Mucosa of stomach (tissue), 1 donor: ENCODE measurements at regions not wholly inside any gene's neighbourhood (a gene's known extent, or its start where the extent isn't known, plus 50 kb on each side); places are given as distances from the start of the nearest gene placed in this dataset.

Experiments
- H3K27me3 ChIP-seq: one replicate; pipeline ENCODE4 v1.7.0; 2013; ENCODE audit warnings: mild to moderate bottlenecking, low read length; ENCODE audit not compliant: control insufficient read depth, insufficient read depth
- H3K36me3 ChIP-seq: one replicate; pipeline ENCODE4 v1.7.0; 2013; ENCODE audit warnings: low read length; ENCODE audit not compliant: control insufficient read depth, insufficient read depth
- H3K4me1 ChIP-seq: one replicate; pipeline ENCODE4 v1.7.0; 2013; ENCODE audit warnings: mild to moderate bottlenecking, low read length; ENCODE audit not compliant: control insufficient read depth, insufficient read depth
- H3K4me3 ChIP-seq: one replicate; pipeline ENCODE4 v1.7.0; 2013; ENCODE audit warnings: low read length
- H3K9ac ChIP-seq: one replicate; pipeline ENCODE4 v1.7.0; 2013; ENCODE audit warnings: mild to moderate bottlenecking, low read length, moderate library complexity
- H3K9me3 ChIP-seq: one replicate; pipeline ENCODE4 v1.7.0; 2013; ENCODE audit warnings: mild to moderate bottlenecking, low read length, moderate library complexity; ENCODE audit not compliant: control insufficient read depth
- donor health status: Pancreatic carcinoma.

DNA sequence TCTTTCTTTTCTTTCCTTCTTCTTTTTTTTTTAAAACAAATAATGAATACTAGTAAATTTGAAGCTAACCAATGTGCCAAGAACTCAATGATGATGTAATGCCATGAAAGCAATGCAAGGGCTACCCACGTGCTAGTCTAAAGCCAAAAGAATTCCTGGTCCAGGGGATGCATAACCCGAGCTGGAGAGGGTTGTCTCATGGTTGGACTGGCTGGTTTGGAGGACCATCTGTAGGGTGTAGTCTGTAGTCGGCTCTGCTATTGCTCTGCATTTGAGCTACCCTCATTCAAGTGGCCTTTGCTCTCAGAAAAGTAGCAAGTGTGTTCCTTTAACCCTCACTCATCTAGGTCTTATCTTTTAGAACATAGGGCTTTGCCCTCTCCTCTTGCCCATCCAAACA lies 469.6 kb upstream of the CELF4 start:
- Histone ChIP-seq H3K4me3 (no peak overlapping the region), H3K36me3 (no peaks in the 10 kb centered on the region), H3K4me1 (no peaks in the 10 kb centered on the region), H3K9ac (no peak overlapping the region), H3K9me3 (no peaks in the 10 kb centered on the region), H3K27me3 (no peaks in the 10 kb centered on the region)

GRCh38 chr18:38033282-38033681 lies 467.7 kb upstream of the CELF4 start:
- no peak overlapping the region for H3K9ac ChIP-seq
- H3K4me1 ChIP-seq: no peaks in the 10 kb centered on the region
- H3K36me3 ChIP-seq: no peaks in the 10 kb centered on the region
- H3K27me3 ChIP-seq: no peaks in the 10 kb centered on the region
- H3K9me3 ChIP-seq: no peaks in the 10 kb centered on the region
- H3K4me3 ChIP-seq: no peak overlapping the region

DNA sequence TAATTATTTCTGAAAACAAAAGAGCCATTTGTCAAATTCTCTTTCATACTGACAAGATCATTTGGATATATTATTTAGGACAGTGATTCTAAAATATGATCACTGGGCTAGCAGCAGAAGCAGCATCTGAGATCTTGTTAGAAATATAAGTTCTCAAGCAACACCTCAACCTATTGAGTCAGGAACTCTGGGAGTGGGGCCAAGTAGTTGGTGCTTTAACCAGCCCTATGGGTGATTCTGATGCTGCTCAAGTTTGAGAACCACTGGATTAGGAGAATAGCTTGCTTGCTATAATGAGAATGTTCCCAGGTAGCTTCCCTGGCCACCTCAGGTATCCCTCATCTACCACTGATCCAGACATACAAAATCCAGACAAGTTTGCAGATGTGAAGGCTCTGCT lies 466.9 kb upstream of the CELF4 start:
- no peaks in the 10 kb centered on the region for H3K27me3 ChIP-seq
- no peaks in the 10 kb centered on the region for H3K36me3 ChIP-seq

DNA sequence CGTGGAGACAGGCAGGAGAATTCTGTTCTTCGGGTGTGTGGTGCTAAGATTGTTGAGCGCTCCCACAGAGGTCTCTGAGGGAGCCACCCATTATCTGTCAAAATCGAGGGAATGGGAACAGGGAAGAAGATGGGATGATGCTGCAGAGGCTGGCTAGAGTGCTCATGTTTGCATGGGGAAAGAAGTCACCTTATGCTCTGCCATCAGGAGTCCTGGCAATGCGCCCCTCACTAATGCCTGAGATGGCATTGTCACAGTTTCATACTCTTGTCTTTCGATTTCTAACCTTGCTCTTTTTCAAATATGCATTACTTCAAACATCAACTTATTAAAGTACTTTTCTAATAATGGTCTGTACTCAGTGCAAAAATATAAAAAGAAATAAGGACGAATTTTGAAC lies 463.3 kb upstream of the CELF4 start:
- Histone ChIP-seq H3K9ac (no peak overlapping the region), H3K36me3 (no peaks in the 10 kb centered on the region), H3K27me3 (no peaks in the 10 kb centered on the region), H3K4me1 (no peaks in the 10 kb centered on the region), H3K9me3 (no peaks in the 10 kb centered on the region), H3K4me3 (no peak overlapping the region)

More for the DNA sequence above, 466.9 kb upstream of the CELF4 start:
- no peaks in the 10 kb centered on the region for H3K9me3 ChIP-seq
- no peak overlapping the region for H3K9ac ChIP-seq
- H3K4me1 ChIP-seq: no peaks in the 10 kb centered on the region
- no peak overlapping the region for H3K4me3 ChIP-seq

GRCh38 chr18:38025433-38026038 lies 459.9 kb upstream of the CELF4 start:
- no peaks in the 10 kb centered on the region for H3K4me1 ChIP-seq
- no peaks in the 10 kb centered on the region for H3K27me3 ChIP-seq
- H3K9me3 ChIP-seq: no peaks in the 10 kb centered on the region
- no peak overlapping the region for H3K9ac ChIP-seq
- no peak overlapping the region for H3K4me3 ChIP-seq
- no peaks in the 10 kb centered on the region for H3K36me3 ChIP-seq

GRCh38 chr18:38023871-38024270 lies 458.3 kb upstream of the CELF4 start:
- Histone ChIP-seq H3K27me3 (no peaks in the 10 kb centered on the region), H3K4me1 (no peaks in the 10 kb centered on the region), H3K9ac (no peak overlapping the region), H3K4me3 (no peak overlapping the region), H3K9me3 (no peaks in the 10 kb centered on the region), H3K36me3 (no peaks in the 10 kb centered on the region)

DNA sequence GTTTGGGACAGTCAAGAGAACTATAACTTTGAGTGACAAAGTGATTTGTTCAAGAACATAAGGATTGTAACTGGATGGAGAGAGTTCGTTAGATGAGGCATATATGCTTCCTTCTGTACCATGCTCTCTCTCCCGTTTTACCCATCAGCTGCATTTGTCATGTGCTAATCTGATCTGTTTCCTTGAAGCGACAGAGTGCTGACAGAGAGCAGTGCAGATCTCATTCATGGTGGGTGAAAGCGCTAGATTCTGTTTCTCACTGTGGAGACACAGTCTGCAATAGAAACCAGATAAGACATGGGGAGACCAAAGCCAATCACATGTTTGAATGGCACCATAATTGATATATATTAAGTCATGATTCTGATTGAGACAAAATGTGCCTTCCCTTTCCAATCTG lies 456.6 kb upstream of the CELF4 start:
- Histone ChIP-seq H3K4me1 (no peaks in the 10 kb centered on the region), H3K9me3 (no peaks in the 10 kb centered on the region), H3K27me3 (no peaks in the 10 kb centered on the region), H3K36me3 (no peaks in the 10 kb centered on the region), H3K4me3 (no peak overlapping the region), H3K9ac (no peak overlapping the region)

GRCh38 chr18:38019292-38019691 lies 453.7 kb upstream of the CELF4 start:
- no peaks in the 10 kb centered on the region for H3K27me3 ChIP-seq
- H3K9ac ChIP-seq: no peak overlapping the region
- no peaks in the 10 kb centered on the region for H3K36me3 ChIP-seq
- H3K4me1 ChIP-seq: no peaks in the 10 kb centered on the region
- no peak overlapping the region for H3K4me3 ChIP-seq
- no peaks in the 10 kb centered on the region for H3K9me3 ChIP-seq

GRCh38 chr18:38010971-38011857 lies 445.6 kb upstream of the CELF4 start:
- Histone ChIP-seq H3K27me3 (no peaks in the 10 kb centered on the region), H3K4me1 (no peaks in the 10 kb centered on the region), H3K4me3 (no peak overlapping the region), H3K9ac (no peak overlapping the region), H3K36me3 (no peaks in the 10 kb centered on the region), H3K9me3 (no peaks in the 10 kb centered on the region)

GRCh38 chr18:38010037-38010436 lies 444.4 kb upstream of the CELF4 start:
- Histone ChIP-seq H3K27me3 (no peaks in the 10 kb centered on the region), H3K4me3 (no peak overlapping the region), H3K36me3 (no peaks in the 10 kb centered on the region), H3K9me3 (no peaks in the 10 kb centered on the region), H3K9ac (no peak overlapping the region), H3K4me1 (no peaks in the 10 kb centered on the region)

DNA sequence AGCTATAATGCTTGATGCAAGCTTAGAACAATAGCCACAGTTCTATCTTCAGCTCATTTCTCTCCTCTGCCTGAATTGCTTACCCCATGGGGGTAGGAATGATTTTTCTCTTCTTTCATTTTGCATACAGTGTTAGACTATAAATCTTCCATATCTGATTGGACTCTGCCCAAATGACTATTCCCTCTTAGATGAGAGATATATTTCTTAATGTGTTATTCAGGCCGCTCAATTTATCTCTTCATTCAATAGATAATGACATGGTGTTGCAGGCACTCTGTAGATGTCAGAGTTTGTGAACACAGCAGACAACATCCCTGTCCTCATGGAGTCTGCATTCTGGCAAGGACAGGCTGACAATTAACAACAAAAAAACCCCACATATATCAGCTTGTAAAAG lies 443.7 kb upstream of the CELF4 start:
- Histone ChIP-seq H3K9me3 (no peaks in the 10 kb centered on the region), H3K4me3 (no peak overlapping the region), H3K4me1 (no peaks in the 10 kb centered on the region), H3K27me3 (no peaks in the 10 kb centered on the region), H3K9ac (no peak overlapping the region), H3K36me3 (no peaks in the 10 kb centered on the region)

GRCh38 chr18:38007676-38008330 lies 442.2 kb upstream of the CELF4 start:
- Histone ChIP-seq H3K9me3 (no peaks in the 10 kb centered on the region), H3K4me1 (no peaks in the 10 kb centered on the region), H3K36me3 (no peaks in the 10 kb centered on the region), H3K9ac (no peak overlapping the region), H3K27me3 (no peaks in the 10 kb centered on the region), H3K4me3 (no peak overlapping the region)
